SK-N-SH (cell line): ENCODE measurements at regions not wholly inside any gene's neighbourhood (a gene's known extent, or its start where the extent isn't known, plus 50 kb on each side); places are given as distances from the start of the nearest gene placed in this dataset.

ENCODE experiments used
- CTCF ChIA-PET: fragments of 300-600, 350-600 bp; formaldehyde crosslinking; extraction: SDS; loops from one replicate; lab custom pipeline; 2021; lab: Yijun Ruan, JAX
- POLR2A ChIA-PET: fragments of 350-600 bp; sonication (Branson Sonifier 250); formaldehyde crosslinking; extraction: SDS; loops from one replicate; lab custom pipeline; 2020; ENCODE audit warnings: antibody characterized with exemption, inconsistent platforms; lab: Yijun Ruan, JAX
- DNase-seq: peaks from one replicate; pipeline ENCODE4 v3.0.0; 2012
- H2AFZ ChIP-seq: fragments of 200-600 bp; sonication (generic); 2 replicates; pipeline ENCODE4 v1.8.1; 2016; ENCODE audit warnings: antibody characterized with exemption, mild to moderate bottlenecking, low read depth
- H3F3A ChIP-seq: fragments of 200-600 bp; sonication (generic); replicated peaks from 2 replicates; pipeline ENCODE3; 2016; ENCODE audit warnings: antibody characterized with exemption, mild to moderate bottlenecking; ENCODE audit not compliant: insufficient read depth
- H3K27ac ChIP-seq, 2 experiments: fragments of 200-500 bp in 1 of 2; fragments of 200-600 bp in 1 of 2; sonication (Bioruptor generic) in 1 of 2; sonication (generic), shearing (Covaris generic) in 1 of 2; 2 replicates each; pipeline versions ENCODE4 v1.5.1 to v1.6.1; 2014 to 2016; ENCODE audit warnings: low read depth in 2 of 2, inconsistent platforms in 1 of 2, low read length in 1 of 2, mild to moderate bottlenecking in 1 of 2, mixed read lengths in 1 of 2
- H3K27me3 ChIP-seq: fragments of 200-600 bp; sonication (generic), shearing (Covaris generic); 2 replicates; pipeline ENCODE4 v1.6.1; 2016; ENCODE audit warnings: mixed run types; ENCODE audit not compliant: insufficient read depth
- H3K36me3 ChIP-seq, 2 experiments: fragments of 200-500 bp in 1 of 2; fragments of 200-600 bp in 1 of 2; sonication (Bioruptor generic) in 1 of 2; sonication (generic) in 1 of 2; replicated peaks in 1 of 2; 2 replicates each; pipeline versions ENCODE3 to v1.5.1; 2014 to 2016; ENCODE audit warnings: low read length in 1 of 2, mild to moderate bottlenecking in 1 of 2; ENCODE audit not compliant: insufficient read depth in 2 of 2, control insufficient read depth in 1 of 2
- H3K4me1 ChIP-seq, 2 experiments: fragments of 200-500 bp in 1 of 2; fragments of 200-600 bp in 1 of 2; sonication (Bioruptor generic) in 1 of 2; sonication (generic), shearing (Covaris generic) in 1 of 2; 2 replicates each; pipeline versions ENCODE4 v1.5.1 to v1.6.1; 2014 to 2016; ENCODE audit warnings: low read depth in 1 of 2, low read length in 1 of 2, mixed run types in 1 of 2; ENCODE audit not compliant: insufficient read depth in 2 of 2, control insufficient read depth in 1 of 2
- H3K4me2 ChIP-seq: fragments of 200-600 bp; sonication (generic), shearing (Covaris generic); 2 replicates; pipeline ENCODE4 v1.6.1; 2017; ENCODE audit warnings: mixed run types
- H3K4me3 ChIP-seq, 2 experiments: fragments of 200-500 bp in 1 of 2; fragments of 200-600 bp in 1 of 2; sonication (Bioruptor generic) in 1 of 2; sonication (generic), shearing (Covaris generic) in 1 of 2; 2 replicates each; pipeline versions ENCODE4 v1.5.1 to v1.8.1; 2014 to 2016; ENCODE audit warnings: low read depth in 2 of 2, inconsistent platforms in 1 of 2, low read length in 1 of 2, mild to moderate bottlenecking in 1 of 2, mixed read lengths in 1 of 2, moderate library complexity in 1 of 2
- H3K79me2 ChIP-seq: fragments of 200-600 bp; sonication (generic); 2 replicates; pipeline ENCODE4 v1.8.1; 2017; ENCODE audit warnings: mild to moderate bottlenecking; ENCODE audit not compliant: insufficient read depth
- H3K9ac ChIP-seq: fragments of 200-600 bp; sonication (generic); 2 replicates; pipeline ENCODE4 v1.6.1; 2017; ENCODE audit warnings: mixed run types
- H3K9me2 ChIP-seq: fragments of 200-600 bp; sonication (generic); 2 replicates; pipeline ENCODE4 v1.6.1; 2017; ENCODE audit warnings: mixed run types
- H3K9me3 ChIP-seq: fragments of 200-600 bp; sonication (generic); 2 replicates; pipeline ENCODE4 v1.6.1; 2017; ENCODE audit warnings: mixed run types, mild to moderate bottlenecking, moderate library complexity
- H4K20me1 ChIP-seq: fragments of 200-600 bp; sonication (generic); 2 replicates; pipeline ENCODE4 v1.6.1; 2017; ENCODE audit warnings: mild to moderate bottlenecking, mixed run types; ENCODE audit not compliant: insufficient read depth
- ELF1 ChIP-seq: IDR thresholded peaks from 2 replicates; pipeline ENCODE4 v1.4.0; 2012
- EZH2phosphoT487 ChIP-seq: fragments of 200-600 bp; sonication (generic); IDR thresholded peaks from 2 replicates; pipeline ENCODE4 v1.6.1; 2017; ENCODE audit warnings: low read depth, mixed run types, mild to moderate bottlenecking, antibody characterized with exemption, moderate library complexity, borderline replicate concordance
- FOSL2 ChIP-seq: IDR thresholded peaks from 2 replicates; pipeline ENCODE4 v1.4.0; 2012; ENCODE audit warnings: low read depth, mild to moderate bottlenecking, moderate library complexity, borderline replicate concordance
- FOXJ3 ChIP-seq: sonication (generic); formaldehyde crosslinking; IDR thresholded peaks from 2 replicates; pipeline ENCODE4 v1.5.1; 2020; ENCODE audit warnings: mild to moderate bottlenecking, missing genetic modification reagents
- FOXM1 ChIP-seq: IDR thresholded peaks from 2 replicates; pipeline ENCODE4 v1.4.0; 2012; ENCODE audit warnings: low read depth, mild to moderate bottlenecking
- GABPA ChIP-seq: IDR thresholded peaks from 2 replicates; pipeline ENCODE4 v1.4.0; 2012; ENCODE audit warnings: low read depth, mild to moderate bottlenecking
- GATA2 ChIP-seq: sonication (generic); formaldehyde crosslinking; IDR thresholded peaks from 2 replicates; pipeline ENCODE4 v1.5.0; 2020; ENCODE audit warnings: mild to moderate bottlenecking, missing genetic modification reagents
- MEF2A ChIP-seq: IDR thresholded peaks from 2 replicates; pipeline ENCODE4 v1.4.0; 2012; ENCODE audit warnings: low read depth, borderline replicate concordance
- NFIC ChIP-seq: IDR thresholded peaks from 2 replicates; pipeline ENCODE4 v1.4.0; 2012; ENCODE audit warnings: borderline replicate concordance
- POLR2AphosphoS5 ChIP-seq: IDR thresholded peaks from 2 replicates; pipeline ENCODE4 v1.6.1; 2012; ENCODE audit warnings: low read depth, low read length
- RAD21 ChIP-seq: IDR thresholded peaks from 2 replicates; pipeline ENCODE4 v1.6.1; 2012; ENCODE audit warnings: mild to moderate bottlenecking, low read length
- RFX5 ChIP-seq: IDR thresholded peaks from 2 replicates; pipeline ENCODE4 v1.6.1; 2012; ENCODE audit warnings: mild to moderate bottlenecking, improper control_type of control experiment, low read length
- RXRA ChIP-seq: IDR thresholded peaks from 2 replicates; pipeline ENCODE4 v1.4.0; 2012; ENCODE audit warnings: low read depth, mild to moderate bottlenecking, borderline replicate concordance
- SIN3A ChIP-seq: IDR thresholded peaks from 2 replicates; pipeline ENCODE4 v1.6.1; 2012; ENCODE audit warnings: low read depth, mild to moderate bottlenecking, low read length, moderate library complexity, borderline replicate concordance
- TAF1 ChIP-seq: IDR thresholded peaks from 2 replicates; pipeline ENCODE4 v1.6.1; 2012; ENCODE audit warnings: low read depth, mild to moderate bottlenecking, low read length, moderate library complexity, borderline replicate concordance
- TCF12 ChIP-seq: IDR thresholded peaks from 2 replicates; pipeline ENCODE4 v1.4.0; 2012
- TEAD4 ChIP-seq: IDR thresholded peaks from 2 replicates; pipeline ENCODE4 v1.4.0; 2012; ENCODE audit warnings: mild to moderate bottlenecking, borderline replicate concordance; ENCODE audit not compliant: insufficient read depth
- YY1 ChIP-seq: IDR thresholded peaks from 2 replicates; pipeline ENCODE4 v1.4.0; 2012; ENCODE audit warnings: low read depth, mild to moderate bottlenecking
- WGBS: methylation state at CpG from one replicate; pipeline ENCODE4 v1.1.6; 2017; ENCODE audit warnings: low lambda C conversion rate; 5-methylcytosine and 5-hydroxymethylcytosine counted together
- TF ChIP-seq, protein P1 (sequence below): IDR thresholded peaks from 2 replicates; pipeline ENCODE4; 2012
- TF ChIP-seq, protein P2 (sequence below): IDR thresholded peaks from 2 replicates; pipeline ENCODE4 v1.4.0; 2012; ENCODE audit warnings: low read depth, borderline replicate concordance
- TF ChIP-seq, protein P3 (sequence below): IDR thresholded peaks from 2 replicates; pipeline ENCODE4 v1.6.1; 2012; ENCODE audit warnings: mild to moderate bottlenecking, low read depth, low read length, moderate library complexity
- TF ChIP-seq, protein P4 (sequence below): fragments of 150-350 bp; IDR thresholded peaks from 2 replicates; pipeline ENCODE4 v1.6.1; 2017; ENCODE audit warnings: antibody characterized with exemption, low read length, low read depth, borderline replicate concordance

DNA sequence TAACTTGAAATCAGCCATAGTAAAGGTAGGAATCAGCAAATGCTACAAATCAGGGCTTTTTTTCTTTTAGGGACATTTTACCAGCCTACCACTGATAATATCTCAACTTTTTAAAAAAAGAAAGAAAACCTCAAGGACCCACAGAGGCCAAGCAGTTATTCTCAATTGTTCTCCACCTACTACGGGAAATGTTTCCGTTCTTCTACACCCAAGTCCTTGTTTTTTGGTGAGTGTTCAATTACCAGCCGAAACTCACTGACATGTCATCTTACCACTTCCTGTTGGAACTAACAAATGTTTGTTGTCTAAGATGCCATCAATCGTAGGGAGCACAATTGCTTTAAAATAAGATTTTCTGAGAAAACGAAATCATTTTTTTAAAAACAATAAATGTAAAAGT lies 50.2 kb upstream of the CDK1 start:
- ChIA-PET CTCF (no interaction called here), POLR2A (no interaction called here)
- no peaks in the 10 kb centered on the region for H3F3A ChIP-seq
- no peak overlapping the region for H3K4me2 ChIP-seq
- no peaks in the 10 kb centered on the region; the same call in 1 of the 2 replicates for H3K27me3 ChIP-seq
- H3K9me2 ChIP-seq: no peaks in the 10 kb centered on the region
- H2AFZ ChIP-seq: no peak overlapping the region
- no peaks in the 10 kb centered on the region for H3K79me2 ChIP-seq
- no peaks in the 10 kb centered on the region for H4K20me1 ChIP-seq
- TF ChIP-seq, protein P1, sequence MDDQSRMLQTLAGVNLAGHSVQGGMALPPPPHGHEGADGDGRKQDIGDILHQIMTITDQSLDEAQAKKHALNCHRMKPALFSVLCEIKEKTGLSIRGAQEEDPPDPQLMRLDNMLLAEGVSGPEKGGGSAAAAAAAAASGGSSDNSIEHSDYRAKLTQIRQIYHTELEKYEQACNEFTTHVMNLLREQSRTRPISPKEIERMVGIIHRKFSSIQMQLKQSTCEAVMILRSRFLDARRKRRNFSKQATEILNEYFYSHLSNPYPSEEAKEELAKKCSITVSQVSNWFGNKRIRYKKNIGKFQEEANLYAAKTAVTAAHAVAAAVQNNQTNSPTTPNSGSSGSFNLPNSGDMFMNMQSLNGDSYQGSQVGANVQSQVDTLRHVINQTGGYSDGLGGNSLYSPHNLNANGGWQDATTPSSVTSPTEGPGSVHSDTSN: no peak
- TF ChIP-seq RXRA: no peak
- TF ChIP-seq, protein P2, sequence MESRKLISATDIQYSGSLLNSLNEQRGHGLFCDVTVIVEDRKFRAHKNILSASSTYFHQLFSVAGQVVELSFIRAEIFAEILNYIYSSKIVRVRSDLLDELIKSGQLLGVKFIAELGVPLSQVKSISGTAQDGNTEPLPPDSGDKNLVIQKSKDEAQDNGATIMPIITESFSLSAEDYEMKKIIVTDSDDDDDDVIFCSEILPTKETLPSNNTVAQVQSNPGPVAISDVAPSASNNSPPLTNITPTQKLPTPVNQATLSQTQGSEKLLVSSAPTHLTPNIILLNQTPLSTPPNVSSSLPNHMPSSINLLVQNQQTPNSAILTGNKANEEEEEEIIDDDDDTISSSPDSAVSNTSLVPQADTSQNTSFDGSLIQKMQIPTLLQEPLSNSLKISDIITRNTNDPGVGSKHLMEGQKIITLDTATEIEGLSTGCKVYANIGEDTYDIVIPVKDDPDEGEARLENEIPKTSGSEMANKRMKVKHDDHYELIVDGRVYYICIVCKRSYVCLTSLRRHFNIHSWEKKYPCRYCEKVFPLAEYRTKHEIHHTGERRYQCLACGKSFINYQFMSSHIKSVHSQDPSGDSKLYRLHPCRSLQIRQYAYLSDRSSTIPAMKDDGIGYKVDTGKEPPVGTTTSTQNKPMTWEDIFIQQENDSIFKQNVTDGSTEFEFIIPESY: no peak
- no peak for TF ChIP-seq TEAD4
- no peak overlapping the region for H3K9ac ChIP-seq
- no peaks in the 10 kb centered on the region; a peak in 1 of 4 replicates for H3K4me1 ChIP-seq
- 84% methylated on average over 5 of the region's 5 CpGs for WGBS
- no peak overlapping the region for H3K27ac ChIP-seq
- DNase-seq: no peak
- H3K9me3 ChIP-seq: no peaks in the 10 kb centered on the region
- no peak overlapping the region for H3K4me3 ChIP-seq
- H3K36me3 ChIP-seq: no peaks in the 10 kb centered on the region

DNA sequence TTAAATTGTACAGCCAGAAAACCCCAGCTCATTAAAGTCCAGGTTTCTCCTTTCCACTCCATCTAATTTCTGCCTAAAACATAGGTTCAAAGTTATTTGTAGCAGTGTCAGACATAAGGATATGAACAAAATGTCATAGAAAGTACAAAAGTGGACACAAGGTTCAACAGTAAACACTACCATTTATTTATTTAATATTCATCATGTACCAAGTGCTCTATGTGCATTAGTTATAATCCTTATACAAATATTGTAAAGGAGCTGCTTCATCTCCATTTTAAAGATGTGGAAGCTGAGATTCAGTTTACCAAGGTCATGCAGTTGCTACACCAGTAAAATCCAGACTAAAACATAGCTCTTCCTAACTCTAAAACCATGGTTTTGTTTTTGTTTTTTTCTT lies 52.0 kb upstream of the CDK1 start:
- CTCF ChIA-PET: interaction anchor here (0.9 to 1.2 kb wide), 2 partner anchors 13 to 80 kb away, joined by 3 read pairs; no protein-coding TSS in a partner anchor

More for the DNA sequence above, 52.0 kb upstream of the CDK1 start:
- TF ChIP-seq TAF1: no peak
- TF ChIP-seq GATA2 (CRISPR knock-in tag): no peak
- TF ChIP-seq, protein P3, sequence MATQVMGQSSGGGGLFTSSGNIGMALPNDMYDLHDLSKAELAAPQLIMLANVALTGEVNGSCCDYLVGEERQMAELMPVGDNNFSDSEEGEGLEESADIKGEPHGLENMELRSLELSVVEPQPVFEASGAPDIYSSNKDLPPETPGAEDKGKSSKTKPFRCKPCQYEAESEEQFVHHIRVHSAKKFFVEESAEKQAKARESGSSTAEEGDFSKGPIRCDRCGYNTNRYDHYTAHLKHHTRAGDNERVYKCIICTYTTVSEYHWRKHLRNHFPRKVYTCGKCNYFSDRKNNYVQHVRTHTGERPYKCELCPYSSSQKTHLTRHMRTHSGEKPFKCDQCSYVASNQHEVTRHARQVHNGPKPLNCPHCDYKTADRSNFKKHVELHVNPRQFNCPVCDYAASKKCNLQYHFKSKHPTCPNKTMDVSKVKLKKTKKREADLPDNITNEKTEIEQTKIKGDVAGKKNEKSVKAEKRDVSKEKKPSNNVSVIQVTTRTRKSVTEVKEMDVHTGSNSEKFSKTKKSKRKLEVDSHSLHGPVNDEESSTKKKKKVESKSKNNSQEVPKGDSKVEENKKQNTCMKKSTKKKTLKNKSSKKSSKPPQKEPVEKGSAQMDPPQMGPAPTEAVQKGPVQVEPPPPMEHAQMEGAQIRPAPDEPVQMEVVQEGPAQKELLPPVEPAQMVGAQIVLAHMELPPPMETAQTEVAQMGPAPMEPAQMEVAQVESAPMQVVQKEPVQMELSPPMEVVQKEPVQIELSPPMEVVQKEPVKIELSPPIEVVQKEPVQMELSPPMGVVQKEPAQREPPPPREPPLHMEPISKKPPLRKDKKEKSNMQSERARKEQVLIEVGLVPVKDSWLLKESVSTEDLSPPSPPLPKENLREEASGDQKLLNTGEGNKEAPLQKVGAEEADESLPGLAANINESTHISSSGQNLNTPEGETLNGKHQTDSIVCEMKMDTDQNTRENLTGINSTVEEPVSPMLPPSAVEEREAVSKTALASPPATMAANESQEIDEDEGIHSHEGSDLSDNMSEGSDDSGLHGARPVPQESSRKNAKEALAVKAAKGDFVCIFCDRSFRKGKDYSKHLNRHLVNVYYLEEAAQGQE: no peak
- TF ChIP-seq GABPA: no peak
- TF ChIP-seq, protein P4, sequence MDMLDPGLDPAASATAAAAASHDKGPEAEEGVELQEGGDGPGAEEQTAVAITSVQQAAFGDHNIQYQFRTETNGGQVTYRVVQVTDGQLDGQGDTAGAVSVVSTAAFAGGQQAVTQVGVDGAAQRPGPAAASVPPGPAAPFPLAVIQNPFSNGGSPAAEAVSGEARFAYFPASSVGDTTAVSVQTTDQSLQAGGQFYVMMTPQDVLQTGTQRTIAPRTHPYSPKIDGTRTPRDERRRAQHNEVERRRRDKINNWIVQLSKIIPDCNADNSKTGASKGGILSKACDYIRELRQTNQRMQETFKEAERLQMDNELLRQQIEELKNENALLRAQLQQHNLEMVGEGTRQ: no peak
- no peak for TF ChIP-seq FOXM1
- no peak for TF ChIP-seq POLR2AphosphoS5
- no peak for TF ChIP-seq TCF12
- no peak for TF ChIP-seq MEF2A
- no peak for TF ChIP-seq RFX5
- no peak for TF ChIP-seq TEAD4
- TF ChIP-seq YY1: no peak
- TF ChIP-seq FOSL2: no peak
- no peak for TF ChIP-seq RAD21
- no peak for TF ChIP-seq EZH2phosphoT487
- no peak for TF ChIP-seq ELF1
- no peak for TF ChIP-seq NFIC
- TF ChIP-seq SIN3A: no peak
- no peak for TF ChIP-seq FOXJ3 (CRISPR knock-in tag)
- H3K27me3 ChIP-seq: no peaks in the 10 kb centered on the region
- H3F3A ChIP-seq: no peaks in the 10 kb centered on the region
- POLR2A ChIA-PET: no interaction called here
- H3K4me3 ChIP-seq: no peak overlapping the region
- H2AFZ ChIP-seq: no peak overlapping the region
- DNase-seq: no peak
- H3K9ac ChIP-seq: no peak overlapping the region
- H3K4me2 ChIP-seq: no peak overlapping the region
- H3K4me1 ChIP-seq: no peaks in the 10 kb centered on the region
- no peaks in the 10 kb centered on the region for H3K9me2 ChIP-seq
- H3K79me2 ChIP-seq: no peaks in the 10 kb centered on the region
- H3K9me3 ChIP-seq: no peaks in the 10 kb centered on the region
- H3K36me3 ChIP-seq: no peaks in the 10 kb centered on the region
- no peaks in the 10 kb centered on the region for H4K20me1 ChIP-seq
- no peak overlapping the region for H3K27ac ChIP-seq
